NCI-H446 (cell line): ENCODE measurements at regions not wholly inside any gene's neighbourhood (a gene's known extent, or its start where the extent isn't known, plus 50 kb on each side); places are given as distances from the start of the nearest gene placed in this dataset.

Source experiments
- DNase-seq, 2 experiments: peaks; one replicate each; lab custom pipeline; 2025; lab: John Stamatoyannopoulos, UW

- no peak for DNase-seq
Measured at GRCh38 chr3:31249545-31249944, 283.2 kb upstream of the STT3B start.

GRCh38 chr3:31250116-31250777, 282.5 kb upstream of the STT3B start:
- no peak for DNase-seq

DNA sequence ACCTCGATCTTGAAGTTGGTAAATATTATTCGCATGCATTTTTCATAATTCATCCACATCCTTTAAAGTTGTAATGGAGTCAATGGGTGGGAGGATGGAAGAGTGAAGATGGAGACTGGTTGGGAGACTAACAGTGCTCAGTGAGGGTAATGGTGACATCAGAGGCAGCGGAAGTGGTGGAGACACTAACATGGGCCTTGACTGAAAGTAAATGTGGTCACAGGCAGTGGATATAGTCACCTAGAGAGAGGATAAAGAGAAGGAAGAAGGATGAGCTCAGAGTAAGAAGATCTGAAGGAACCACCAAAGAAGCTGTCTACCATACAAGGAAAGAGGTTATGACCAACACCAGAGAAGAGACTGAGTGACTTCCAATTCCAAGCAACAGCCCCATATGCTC, 281.6 kb upstream of the STT3B start:
- no peak for DNase-seq

DNA sequence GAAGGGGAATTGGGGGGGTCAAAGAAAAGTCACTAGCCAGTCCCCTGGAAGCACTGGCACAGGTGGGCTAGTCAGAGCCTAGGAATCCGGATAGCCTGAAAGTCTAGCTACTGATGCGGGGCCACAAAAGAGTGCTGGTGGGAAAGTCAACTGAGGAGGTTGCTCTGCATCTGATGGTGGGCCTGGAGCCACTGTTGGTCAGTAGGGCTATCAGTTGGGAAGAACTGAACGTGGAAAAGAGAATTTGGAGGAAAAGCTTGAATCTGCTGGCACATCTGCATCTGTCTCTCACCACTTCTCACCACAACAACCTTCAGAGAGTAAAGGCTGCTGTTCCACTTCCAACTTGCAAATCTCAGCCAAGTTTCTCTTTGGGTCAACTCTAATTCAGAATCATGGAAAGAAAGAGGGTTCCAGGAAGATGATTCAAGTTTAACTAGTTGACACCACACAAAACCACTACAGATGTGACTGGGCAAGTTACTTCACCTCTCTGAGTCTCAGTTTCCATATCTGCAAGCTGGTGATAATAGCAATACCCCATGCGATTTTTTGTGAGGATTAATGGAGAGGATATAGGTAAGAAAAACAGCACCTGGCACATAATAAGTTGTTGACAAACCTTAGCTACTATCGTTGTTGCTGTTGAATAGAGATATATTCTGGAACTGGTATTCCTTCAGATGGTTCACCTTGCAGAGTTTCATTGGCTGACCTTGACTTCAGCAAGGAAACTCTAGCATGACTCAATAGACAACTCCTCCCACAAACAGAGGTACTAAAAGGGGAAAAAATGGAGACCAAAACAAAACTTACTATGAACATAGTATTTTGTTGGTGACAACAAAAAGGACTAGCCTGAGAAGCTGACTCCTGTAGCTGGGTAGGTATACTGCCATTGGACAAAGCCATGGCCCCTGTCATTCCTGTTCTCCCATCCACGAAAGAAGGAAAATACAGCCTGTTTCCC, 280.2 kb upstream of the STT3B start:
- DNase-seq, result no peak

DNA sequence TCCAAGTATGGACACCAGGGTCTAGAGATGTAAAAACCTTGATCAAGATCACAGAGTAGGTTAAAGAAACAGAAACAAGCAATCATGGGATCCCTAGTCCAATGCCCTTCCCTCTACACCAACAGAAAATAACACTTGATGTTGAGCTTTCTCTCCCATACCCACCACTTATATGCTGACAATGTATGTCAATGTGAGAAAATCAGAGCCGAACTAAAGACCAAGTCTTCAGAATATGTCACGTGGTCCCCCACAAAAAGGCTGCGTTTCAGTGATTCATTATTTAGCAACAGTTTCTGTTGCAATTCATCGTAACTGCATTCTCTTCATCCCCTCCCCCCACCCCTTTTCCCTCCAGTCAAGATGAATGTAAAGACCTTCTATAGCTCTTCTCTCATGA, 278.9 kb upstream of the STT3B start:
- DNase-seq, result no peak

- no peak for DNase-seq
Measured at GRCh38 chr3:31254483-31254882, 278.2 kb upstream of the STT3B start.

DNA sequence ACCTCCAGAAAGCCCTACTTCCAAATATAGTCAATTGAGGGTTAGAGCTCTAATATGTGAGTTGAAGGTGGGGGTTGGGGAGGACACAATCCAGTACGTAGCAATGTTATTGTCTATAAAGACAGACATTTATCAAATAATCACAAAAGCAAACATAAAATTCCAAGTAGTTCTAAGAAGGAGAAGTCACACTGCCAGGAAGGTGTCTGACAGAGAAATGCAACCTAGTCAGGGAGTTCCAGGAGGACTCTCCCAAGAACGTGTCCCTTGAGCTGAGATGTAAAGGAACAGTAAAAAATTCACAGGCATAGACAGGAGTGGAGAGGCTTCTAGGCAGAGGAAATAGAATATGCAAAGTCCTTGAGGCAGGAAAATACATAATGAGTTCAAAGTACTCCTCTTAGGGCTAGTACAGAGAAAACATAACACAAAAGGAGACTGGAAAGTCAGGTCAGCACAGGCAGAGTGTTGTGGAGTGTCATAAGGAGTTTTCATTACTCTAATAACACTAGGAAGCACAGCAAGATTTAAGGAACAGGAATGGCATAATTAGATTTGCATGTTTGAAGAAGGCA, 277.6 kb upstream of the STT3B start:
- no peak for DNase-seq

DNA sequence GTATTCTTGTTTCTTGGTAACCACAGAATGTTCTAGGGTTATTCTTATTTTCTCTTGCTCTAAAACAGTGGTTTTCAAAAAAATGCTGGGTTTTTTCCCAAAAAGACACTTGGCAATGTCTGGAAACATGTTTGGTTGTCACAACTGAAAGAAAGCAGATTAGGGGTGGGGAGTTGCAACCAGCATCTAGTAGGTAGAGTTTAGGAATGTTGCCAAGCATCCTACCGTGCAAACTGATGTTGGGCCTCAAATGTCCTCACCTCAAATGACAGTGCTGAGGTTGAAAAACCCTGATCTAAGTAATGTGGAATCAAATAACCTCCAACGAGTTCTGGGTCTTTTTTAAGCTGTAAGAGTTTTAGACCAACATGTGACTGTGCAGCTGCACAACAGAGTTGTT, 270.5 kb upstream of the STT3B start:
- DNase-seq, result no peak

DNA sequence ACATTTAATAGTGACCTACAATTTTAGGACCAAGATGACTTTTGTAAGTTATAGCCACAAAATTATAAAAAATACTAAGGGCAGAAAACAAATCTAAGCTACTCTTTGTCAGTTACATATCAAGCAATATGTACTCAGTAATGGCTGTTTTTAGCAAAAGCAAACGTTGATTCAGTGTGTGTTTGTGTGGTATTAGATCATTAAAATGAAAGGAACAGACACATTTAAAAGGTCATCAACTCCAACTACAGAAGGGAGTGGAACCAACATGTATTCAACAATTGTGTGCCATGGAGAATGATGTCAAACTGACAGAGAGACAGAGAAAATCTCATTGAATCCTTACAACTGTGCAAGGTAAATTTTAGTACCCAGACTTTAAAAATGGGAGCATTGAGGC, 268.8 kb upstream of the STT3B start:
- DNase-seq, result no peak

DNA sequence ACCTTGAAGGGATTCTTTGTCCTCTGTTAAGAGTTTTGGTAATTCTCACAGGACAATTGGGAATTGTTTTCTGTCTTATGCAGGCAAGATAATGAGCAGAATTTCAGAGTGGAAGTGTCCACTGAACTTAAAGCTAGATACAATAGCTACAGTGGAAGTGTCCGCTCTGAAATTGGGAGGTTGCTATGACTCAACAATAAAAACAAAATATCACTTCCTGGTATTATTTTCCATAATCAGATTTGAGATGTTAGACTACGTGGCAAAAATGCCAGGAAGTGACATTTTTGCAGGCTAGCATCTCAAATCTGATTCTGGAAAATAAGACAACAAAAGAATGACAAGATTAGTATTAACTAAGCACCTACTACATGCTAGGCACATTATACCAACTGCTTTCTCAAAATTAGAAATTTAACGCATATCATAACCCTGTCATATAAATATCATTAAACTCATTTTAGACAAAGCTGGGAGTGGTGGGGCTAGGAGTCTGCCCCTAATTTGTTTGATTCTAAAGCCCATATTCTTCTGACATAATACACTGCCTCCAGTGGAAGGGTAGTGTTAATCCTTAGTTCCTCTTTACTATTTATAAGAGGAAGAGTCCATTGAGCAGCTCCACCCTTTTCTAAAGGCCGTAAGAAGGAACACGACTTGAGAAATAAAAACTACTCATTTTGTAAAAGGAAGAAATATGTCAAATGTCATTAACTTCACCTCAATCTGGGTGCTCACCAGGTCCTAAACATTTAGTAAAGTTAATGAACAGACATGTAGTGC, 266.9 kb upstream of the STT3B start:
- no peak for DNase-seq

DNA sequence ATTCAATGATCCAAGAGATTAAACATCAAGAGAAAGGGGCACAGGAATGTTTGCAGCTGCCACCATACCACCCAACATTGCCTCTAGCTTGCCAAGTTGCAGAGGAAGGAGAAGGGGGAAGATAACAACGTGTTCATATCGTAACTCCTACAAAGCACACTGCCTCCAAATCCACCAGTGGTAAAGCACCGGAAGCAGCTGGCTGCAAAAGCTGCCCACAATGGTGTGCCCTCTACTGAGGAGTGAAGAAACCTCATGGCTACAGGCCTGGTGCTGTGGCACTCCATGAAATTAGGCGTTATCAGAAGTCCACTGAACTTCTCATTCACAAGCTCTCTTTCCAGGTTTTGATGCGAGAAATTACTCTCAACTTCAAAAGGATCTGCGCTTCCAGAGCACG, 263.9 kb upstream of the STT3B start:
- no peak for DNase-seq

DNA sequence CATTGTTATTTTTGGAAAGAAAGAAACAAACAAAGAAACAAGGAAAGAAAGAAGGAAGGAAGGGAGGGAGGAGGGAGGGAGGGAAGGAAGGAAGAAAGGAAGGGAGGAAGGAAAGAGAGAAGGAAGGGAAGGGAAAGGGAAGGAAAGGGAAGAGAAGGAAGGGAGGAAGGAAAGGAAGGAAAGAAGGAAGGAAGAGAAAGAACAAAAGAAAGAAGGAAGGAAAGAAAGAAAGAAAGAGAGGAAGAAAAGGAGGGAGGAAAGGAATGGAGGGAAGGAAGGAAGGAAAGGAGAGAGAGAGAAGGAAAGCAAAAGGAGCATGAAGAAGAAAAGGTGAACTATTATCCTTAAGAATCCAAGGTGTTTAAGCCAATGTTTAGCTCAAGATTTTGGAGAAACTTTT, 262.7 kb upstream of the STT3B start:
- no peak for DNase-seq

DNA sequence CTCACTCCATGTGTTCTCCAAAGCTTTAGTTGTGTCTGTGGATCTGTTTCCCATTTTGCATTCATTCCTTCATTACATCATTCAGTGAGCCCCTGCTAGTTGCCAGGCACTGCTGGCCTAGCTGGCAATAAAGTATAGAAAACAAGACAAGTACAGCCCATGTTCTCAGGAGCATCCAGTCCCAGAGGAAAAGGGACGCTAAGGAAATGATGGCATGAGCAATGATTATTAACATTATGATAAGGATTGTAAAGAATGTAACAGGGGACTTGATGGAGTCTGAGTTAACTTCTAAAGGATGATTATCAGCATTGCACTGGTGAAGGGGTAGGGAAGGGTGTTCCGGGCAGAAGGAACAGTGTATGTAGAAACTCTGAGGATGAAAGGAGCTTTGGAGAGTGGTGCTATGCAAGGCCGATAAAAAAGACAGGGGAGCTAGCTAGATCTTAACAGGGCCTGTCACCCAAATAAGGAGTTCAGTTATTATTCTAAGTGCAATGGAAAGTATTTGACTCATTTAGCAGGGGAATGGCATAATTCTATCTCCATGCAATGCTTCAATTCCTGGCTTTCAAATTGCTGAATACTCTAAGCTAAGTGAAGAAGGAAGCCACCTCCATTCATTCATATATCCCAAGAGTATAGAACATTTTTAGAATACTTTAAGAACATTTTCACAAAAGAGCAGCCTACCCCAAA, 258.2 kb upstream of the STT3B start:
- DNase-seq, result no peak

DNA sequence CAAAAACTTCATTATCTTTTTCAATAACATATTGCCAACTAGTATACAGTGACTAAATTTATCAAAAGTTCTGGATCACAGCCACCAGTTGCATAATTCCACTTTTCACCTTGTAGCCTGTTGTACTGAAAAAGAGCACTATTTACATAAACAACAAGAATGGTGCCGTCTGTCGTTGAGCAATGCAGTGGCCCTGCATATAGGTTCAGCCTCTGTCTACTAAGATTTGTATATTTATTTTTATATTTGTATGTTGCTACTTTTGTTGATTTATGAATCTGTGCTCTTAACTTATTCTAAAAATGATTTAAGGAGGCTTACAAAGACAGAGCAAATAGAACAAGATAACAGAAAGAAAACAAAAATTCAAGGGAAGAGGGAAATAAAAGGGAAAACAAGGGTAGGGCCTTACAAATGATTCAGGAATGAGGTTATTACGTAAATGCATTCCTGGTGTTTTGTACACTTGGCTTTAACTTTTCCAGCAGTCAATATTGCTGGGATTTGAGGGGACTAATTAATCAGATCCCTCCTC, 257.6 kb upstream of the STT3B start:
- no peak for DNase-seq

- no peak for DNase-seq
Measured at GRCh38 chr3:31275583-31275982, 257.1 kb upstream of the STT3B start.

GRCh38 chr3:31277582-31277981, 255.1 kb upstream of the STT3B start:
- DNase-seq, result no peak

GRCh38 chr3:31278532-31278931, 254.2 kb upstream of the STT3B start:
- no peak for DNase-seq

- peak; percentile 25 to 53 for DNase-seq
Measured at GRCh38 chr3:31284776-31285175, 247.9 kb upstream of the STT3B start.

DNA sequence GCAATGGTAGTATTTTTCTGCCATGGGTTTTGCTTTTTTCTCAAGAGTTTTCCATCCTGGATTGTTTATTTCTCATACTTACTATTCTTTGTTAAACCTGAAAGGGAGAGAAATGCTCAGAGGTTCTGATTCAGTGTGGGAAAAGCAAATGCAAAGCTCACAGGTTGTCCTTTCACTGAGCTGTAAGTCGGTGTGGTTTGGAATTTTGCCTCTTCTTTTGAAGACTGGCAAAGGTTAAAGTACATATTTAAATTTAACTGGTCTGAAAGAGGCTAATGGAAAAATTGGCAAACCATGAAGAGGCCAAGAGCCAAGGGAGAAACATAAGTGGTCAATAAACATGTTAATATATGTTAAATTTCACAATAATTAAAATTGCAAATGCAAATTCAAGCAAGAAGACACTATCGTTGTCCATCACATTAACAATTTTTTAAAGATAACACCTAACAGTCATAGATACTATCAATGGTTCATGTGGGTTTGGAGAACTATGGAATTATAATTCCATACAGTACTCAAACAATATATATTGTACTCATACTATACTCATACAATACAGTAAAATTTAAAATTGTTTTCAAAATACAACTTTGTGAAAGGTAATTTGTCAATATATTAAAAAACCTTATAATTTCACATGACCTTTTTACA, 246.8 kb upstream of the STT3B start:
- no peak for DNase-seq

GRCh38 chr3:31288224-31288623, 244.5 kb upstream of the STT3B start:
- no peak for DNase-seq

DNA sequence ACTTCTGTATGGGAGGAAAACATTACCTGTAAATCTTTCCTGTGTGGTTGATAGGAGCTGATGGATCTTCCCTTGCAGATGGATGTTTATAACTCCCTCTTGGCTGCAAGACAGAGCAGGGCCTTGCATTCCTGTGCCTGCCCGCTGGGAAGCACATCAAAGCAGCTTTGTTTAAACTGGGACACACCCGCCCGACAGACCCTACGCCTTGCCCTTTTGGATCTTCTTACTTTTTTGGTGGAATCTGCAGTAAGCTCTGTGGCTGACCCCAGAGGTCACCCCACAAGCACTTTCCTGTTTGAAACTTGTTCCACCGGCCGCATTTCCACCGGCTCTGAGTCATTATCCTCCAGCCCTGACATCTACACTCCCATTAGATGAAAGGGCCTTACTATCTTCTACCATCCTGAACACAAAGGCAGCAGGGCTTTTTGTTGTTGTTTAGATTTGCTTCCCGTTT, 244.1 kb upstream of the STT3B start:
- DNase-seq, result no peak
